HG03457 (cell line): ENCODE measurements at regions not wholly inside any gene's neighbourhood (a gene's known extent, or its start where the extent isn't known, plus 50 kb on each side); places are given as distances from the start of the nearest gene placed in this dataset.
"Not testable (repeated sequence)": the region's sequence is repeated elsewhere in the genome, so short reads cannot be mapped to it uniquely, and the experiment has no call there.

Source experiments
- ATAC-seq: cut with Tn5 transposase; IDR thresholded peaks from one replicate; pipeline ENCODE4 v1.9.1; 2021; ENCODE audit warnings: moderate number of reproducible peaks; ENCODE audit not compliant: unreplicated experiment

GRCh38 chr5:13115476-13115875 lies 829.0 kb downstream of the DNAH5 start:
- ATAC-seq, result no peak

DNA sequence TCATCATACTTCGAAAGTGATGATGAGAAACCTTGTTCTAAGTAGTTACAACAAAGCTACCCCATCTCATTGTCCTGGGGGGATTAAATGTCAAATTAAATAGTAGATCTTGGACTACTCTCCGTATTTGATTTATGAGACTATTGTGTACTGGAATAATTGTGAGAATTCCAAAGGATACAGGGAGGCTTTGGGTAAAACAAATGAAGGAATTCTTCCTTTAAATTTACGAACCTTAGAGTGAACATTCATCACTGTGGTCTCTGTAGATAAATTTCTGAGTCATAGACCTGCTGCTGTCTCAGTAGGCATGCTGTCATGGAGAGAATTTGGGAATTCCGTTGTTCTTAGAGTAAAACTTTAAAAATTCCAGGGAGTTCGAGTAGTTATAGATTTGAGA lies 836.2 kb downstream of the DNAH5 start:
- ATAC-seq, result no peak

GRCh38 chr5:13107537-13107936 lies 837.0 kb downstream of the DNAH5 start:
- no peak for ATAC-seq

DNA sequence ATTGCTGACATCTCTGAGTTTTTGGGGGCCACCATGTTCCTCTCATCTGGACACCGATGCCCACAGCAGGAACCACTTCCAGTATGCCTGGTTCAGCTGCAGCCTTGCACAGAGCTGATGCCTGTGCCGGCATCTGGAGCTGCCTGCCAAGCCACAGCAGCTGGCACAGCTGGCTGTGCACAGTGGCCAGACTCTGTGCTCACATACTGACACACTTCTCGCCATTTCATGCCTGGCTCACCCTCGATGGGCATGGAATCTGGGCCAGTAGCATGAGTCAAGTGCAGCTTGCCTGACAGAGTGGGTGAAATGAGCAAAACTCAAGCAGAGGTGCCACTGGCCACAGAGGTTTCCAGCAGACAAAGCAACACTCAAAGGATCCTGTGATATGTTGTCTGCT lies 863.4 kb downstream of the DNAH5 start:
- no peak for ATAC-seq

- ATAC-seq, result not testable (repeated sequence)
These were observed 871.6 kb downstream of the DNAH5 start for GRCh38 chr5:13072936-13073335.

GRCh38 chr5:13063088-13063487 lies 881.4 kb downstream of the DNAH5 start:
- ATAC-seq, result no peak

DNA sequence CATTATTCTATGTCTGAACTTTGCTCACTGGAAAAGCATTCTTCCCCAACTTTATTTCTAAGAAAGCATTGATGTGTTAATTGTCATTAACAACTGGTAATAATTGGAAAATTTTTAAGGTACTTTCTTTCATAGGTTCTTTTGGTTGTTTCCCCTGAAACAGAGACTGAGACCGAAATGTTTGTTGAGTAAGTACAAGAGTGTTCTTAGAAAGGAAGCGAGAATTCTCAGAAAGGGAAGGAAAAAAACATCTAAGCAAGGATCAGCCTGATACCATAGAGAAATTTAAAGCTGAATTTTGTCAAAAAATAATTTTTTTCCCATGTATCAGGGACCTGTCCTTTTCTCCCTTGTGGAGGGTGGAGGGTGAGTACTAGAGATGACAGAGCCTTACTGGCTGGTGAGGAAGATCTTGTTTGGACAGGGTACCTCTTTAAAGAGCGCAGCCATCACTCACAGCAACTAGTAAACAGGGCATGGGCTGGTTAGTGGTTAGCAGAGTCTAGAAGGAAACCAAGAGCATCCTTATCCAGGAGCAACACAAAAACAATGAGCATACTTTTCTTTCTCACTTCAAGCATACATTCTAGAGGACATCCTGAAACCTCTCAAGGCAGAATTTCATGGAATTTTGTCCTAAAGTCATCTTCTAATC lies 898.5 kb downstream of the DNAH5 start:
- no peak for ATAC-seq

DNA sequence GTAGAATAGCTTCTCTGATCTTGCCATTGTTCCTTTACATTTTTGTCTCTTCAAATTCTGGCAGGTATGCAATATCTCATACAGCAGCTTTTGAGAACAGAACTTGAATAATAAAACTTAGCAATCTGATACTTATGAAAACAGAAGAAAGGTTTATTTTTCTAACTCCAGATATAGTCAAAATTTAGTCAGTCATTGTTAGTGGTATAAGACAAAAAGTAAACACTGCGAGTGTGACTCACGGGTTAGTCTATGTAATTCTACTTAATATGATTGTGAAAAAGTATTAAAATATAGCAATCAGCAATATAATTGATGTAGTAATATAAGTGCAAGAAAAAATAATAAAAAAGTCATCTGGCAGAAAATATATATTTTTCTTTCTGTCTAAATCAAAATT lies 910.4 kb downstream of the DNAH5 start:
- no peak for ATAC-seq

GRCh38 chr5:13029211-13029610 lies 915.3 kb downstream of the DNAH5 start:
- ATAC-seq, result no peak

DNA sequence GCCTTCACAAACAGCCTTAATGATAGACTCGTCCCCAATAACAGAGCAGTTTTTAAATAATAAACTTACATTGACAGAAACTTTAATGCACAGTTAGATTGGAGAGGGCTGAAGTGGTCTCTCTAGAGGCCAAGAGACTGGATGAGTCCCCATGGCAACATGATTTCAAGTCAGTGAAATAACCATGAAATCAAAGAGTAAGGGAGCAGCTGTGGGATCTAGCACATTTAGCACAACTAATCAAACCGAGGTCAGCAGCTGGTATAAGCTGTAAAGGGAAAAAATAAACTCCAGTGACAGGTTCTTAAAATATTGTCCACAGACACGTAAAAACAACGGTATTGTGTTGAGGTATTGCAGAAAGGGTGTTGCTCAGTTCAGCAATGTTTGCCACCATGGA lies 916.6 kb downstream of the DNAH5 start:
- no peak for ATAC-seq

DNA sequence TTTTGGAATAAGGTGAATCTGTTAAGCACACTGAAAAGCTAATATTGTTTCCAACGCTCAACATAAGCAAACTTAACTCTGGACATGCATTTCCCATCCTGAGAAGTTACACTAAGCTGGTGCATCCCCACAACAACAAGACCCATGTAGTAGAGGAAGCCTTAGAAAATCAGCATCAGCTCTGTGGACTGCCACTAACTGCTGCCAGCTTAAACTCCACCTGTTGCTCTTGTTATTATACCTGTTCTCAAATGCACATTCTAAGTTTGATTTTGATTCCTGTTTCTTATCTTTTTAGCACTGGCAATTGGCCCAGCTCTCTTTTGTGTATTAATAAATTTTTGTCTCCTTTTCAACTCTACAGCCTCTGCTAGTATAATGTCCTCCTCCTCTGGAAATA lies 924.8 kb downstream of the DNAH5 start:
- no peak for ATAC-seq

GRCh38 chr5:13003457-13003856 lies 941.0 kb downstream of the DNAH5 start:
- no peak for ATAC-seq

DNA sequence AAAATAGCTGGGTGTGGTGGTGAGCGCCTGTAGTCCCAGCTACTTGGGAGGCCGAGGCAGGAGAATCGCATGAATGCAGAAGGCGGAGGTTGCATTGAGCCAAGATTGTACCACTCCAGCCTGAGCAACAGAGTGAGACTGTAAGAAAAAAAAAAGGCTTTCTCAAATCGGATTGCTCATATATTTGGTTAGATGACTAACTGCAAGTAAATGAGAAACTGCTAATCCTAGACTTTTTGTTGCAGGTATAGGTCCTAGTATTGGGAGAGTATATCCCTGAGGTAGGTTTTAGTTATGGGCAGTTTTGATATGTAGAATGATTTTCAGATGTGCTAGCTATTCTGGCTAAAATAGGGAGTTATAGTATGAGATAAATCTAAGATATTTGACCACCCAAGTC lies 944.8 kb downstream of the DNAH5 start:
- no peak for ATAC-seq

- ATAC-seq, result no peak
These were observed 959.3 kb downstream of the DNAH5 start for GRCh38 chr5:12985142-12985541.

DNA sequence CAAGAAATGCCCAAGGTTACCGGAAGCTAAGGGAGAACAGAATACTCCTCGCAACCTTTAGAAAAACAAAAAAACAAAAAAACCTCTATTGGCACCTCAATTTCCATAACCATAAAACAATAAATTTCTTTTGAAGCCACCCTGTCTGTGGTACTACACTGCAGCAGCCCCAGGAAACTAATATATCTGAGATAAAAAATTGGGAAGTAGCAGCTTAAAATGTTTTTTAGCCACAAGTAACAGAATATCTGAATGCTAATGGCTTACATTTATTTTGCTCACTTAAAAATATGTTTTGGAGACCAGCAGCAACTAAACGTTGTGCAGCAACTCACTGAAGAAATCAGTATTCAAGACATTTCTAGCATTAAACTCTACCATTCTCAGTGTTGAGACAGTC lies 969.6 kb downstream of the DNAH5 start:
- no peak for ATAC-seq

GRCh38 chr5:12965804-12966203 lies 978.7 kb downstream of the DNAH5 start:
- no peak for ATAC-seq

- ATAC-seq, result no peak
These were observed 984.8 kb downstream of the DNAH5 start for GRCh38 chr5:12959713-12960112.

DNA sequence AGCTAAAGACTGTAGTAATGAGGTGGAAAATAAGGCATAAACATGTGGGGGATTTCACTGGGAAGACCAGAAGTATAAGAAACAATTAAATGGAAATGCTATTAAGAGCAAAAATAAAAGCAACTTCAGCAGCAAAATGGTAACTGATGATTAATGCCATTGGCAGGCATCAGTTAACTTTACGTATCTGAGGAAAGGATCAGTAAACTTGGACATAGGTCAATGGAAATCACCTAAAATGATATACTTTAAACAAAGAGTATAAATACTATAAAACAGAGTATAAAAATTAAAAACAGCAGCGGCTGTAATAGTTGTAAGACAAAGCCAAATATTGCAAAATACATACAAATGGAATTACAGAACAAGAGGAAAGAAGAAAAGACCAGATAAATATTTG lies 992.1 kb downstream of the DNAH5 start:
- ATAC-seq, result no peak

GRCh38 chr5:12951846-12952245 lies 992.6 kb downstream of the DNAH5 start:
- ATAC-seq, result no peak

- no peak for ATAC-seq
These were observed 997.1 kb downstream of the DNAH5 start for GRCh38 chr5:12947379-12947778.

GRCh38 chr5:12945477-12945876 lies 999.0 kb downstream of the DNAH5 start:
- ATAC-seq, result not testable (repeated sequence)

- ATAC-seq, result no peak
These were observed 1008.3 kb downstream of the DNAH5 start for GRCh38 chr5:12936221-12936620.

- ATAC-seq, result no peak
These were observed 1009.8 kb downstream of the DNAH5 start for GRCh38 chr5:12934722-12935121.
